Skeletal muscle tissue (tissue), 3 donors: ENCODE measurements at regions not wholly inside any gene's neighbourhood (a gene's known extent, or its start where the extent isn't known, plus 50 kb on each side); places are given as distances from the start of the nearest gene placed in this dataset.

Source experiments
- H3K27ac ChIP-seq: one replicate; pipeline ENCODE4 v1.7.0; 2013; ENCODE audit warnings: mild to moderate bottlenecking, low read depth, low read length, inconsistent platforms
- H3K27me3 ChIP-seq, 3 donors: one replicate each; pipeline ENCODE4 v1.7.0; 2013; ENCODE audit warnings: low read length in 3 of 3; ENCODE audit not compliant: control insufficient read depth in 3 of 3, insufficient read depth in 3 of 3
- H3K36me3 ChIP-seq, 3 donors: one replicate each; pipeline ENCODE4 v1.7.0; 2013; ENCODE audit warnings: low read length in 3 of 3; ENCODE audit not compliant: control insufficient read depth in 3 of 3, insufficient read depth in 3 of 3
- H3K4me1 ChIP-seq, 3 donors: one replicate each; pipeline ENCODE4 v1.7.0; 2013; ENCODE audit warnings: low read length in 3 of 3, mild to moderate bottlenecking in 3 of 3; ENCODE audit not compliant: control insufficient read depth in 3 of 3, insufficient read depth in 3 of 3
- H3K4me3 ChIP-seq, 3 donors: one replicate each; pipeline ENCODE4 v1.7.0; 2013; ENCODE audit warnings: low read length in 3 of 3
- H3K9ac ChIP-seq, 3 donors: one replicate each; pipeline ENCODE4 v1.7.0; 2013; ENCODE audit warnings: low read length in 3 of 3, mild to moderate bottlenecking in 3 of 3, moderate library complexity in 2 of 3, low read depth in 1 of 3
- H3K9me3 ChIP-seq, 3 donors: one replicate each; pipeline ENCODE4 v1.7.0; 2013; ENCODE audit warnings: low read length in 3 of 3; ENCODE audit not compliant: control insufficient read depth in 3 of 3
- donor health status: Osteomylitis.

DNA sequence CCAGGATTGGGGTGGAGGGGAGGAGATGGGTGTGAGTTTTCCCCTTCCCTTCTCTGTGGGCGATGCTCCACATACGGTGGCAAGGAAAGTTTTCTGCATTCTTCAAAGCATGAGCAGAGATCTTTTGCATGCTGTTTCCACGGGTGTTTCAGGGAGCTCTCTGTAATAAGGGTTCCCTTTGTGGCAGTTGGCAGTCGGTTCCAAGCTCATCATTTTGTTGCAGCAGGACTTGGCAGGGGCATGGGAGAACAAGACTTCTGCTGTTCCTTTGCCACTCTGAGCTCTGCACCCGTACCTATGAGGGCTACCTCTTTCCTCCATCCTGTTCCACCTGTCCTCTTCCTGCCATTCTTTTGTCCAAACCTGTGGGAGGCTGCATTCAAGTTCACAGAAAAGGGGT is 71.3 kb upstream of the SPRED2 start:
- Histone ChIP-seq H3K27ac (no peak overlapping the region), H3K27me3 (no peaks in the 10 kb centered on the region), H3K4me3 (no peak overlapping the region), H3K9me3 (no peaks in the 10 kb centered on the region), H3K9ac (no peak overlapping the region), H3K4me1 (no peaks in the 10 kb centered on the region), H3K36me3 (peaks cover 0 to 3% (median 0%) of the 10 kb centered on the region in 3 donors)

DNA sequence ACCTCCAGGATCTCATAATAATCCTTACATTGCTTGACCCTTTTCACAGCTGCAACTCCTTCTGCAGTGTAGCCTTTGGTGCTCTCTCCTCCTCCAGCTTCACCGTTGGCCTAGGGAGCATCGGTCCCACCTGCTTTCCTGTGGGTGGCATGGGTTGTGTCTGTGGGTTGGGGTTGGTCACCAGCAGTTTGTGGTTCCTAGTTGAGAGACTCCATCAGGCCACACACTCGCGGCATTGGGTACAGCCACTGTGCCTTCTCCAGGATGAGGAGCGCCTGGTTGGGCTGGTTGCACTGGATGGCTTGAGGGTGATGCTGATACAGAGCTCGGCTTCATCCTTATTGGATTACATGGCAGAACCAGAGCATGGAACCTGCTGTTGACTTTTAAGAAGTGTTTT is 69.4 kb upstream of the SPRED2 start:
- Histone ChIP-seq H3K27ac (no peak overlapping the region), H3K36me3 (peaks cover 0 to 3% (median 0%) of the 10 kb centered on the region in 3 donors), H3K4me3 (no peak overlapping the region), H3K9me3 (no peaks in the 10 kb centered on the region), H3K9ac (no peak overlapping the region), H3K4me1 (no peaks in the 10 kb centered on the region), H3K27me3 (no peaks in the 10 kb centered on the region)

DNA sequence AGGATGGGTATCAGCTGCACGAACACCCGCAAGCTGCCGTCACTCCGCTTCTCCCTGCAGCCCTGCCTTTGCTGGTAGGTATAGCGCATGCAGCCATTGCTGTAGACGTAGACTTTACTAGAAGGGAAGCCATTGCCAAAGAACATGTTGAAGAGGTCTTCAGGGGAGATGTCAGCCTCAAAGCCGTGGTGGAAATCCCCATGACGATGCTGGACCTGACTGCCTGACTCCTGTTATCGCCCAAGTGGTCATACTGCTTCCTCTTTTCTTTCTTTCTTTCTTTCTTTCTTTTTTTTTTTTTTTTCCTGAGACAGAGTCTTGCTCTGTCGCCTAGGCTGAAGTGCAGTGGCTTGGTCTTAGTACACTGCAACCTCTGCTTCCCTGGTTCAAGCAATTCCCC is 68.7 kb upstream of the SPRED2 start:
- Histone ChIP-seq H3K4me1 (no peaks in the 10 kb centered on the region), H3K36me3 (peaks cover 0 to 3% (median 0%) of the 10 kb centered on the region in 3 donors), H3K27me3 (no peaks in the 10 kb centered on the region), H3K9me3 (no peaks in the 10 kb centered on the region), H3K4me3 (no peak overlapping the region), H3K9ac (no peak overlapping the region), H3K27ac (no peak overlapping the region)

DNA sequence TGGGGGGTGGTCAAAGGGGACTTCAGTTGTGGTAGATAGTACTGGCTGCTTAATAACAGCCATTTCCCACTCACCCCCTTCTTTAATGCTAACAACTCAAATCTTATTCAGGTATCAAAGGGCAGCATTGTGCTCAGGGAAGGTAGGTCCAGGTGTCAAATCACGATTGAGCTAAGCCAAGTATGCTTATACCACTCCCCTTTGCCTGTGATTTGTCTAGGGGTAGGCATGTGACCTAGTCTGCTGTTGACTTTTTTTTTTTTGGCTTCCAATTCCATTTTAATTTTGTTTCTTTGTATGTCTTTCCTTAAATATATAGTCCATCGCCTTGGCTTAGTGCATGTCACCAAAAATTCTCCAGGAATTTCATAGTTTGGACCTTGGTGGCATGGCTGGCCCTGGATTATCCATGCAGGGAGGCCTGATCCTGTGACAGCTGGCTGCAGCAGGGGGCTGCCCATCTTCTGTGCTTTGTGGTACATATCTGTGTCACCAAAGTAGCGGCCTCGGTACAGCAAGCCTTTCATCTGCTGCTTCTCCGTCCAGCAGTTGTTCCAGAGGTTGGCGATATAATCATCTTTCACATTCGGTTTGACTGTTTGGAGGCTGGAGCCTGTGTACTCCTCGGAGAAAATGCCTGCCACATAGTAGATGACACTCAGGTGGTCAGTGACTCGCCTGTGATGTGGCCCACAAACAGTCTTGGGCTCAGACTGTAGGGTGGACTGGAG is 68.1 kb upstream of the SPRED2 start:
- no peaks in the 10 kb centered on the region for H3K9me3 ChIP-seq
- H3K27me3 ChIP-seq = no peaks in the 10 kb centered on the region
- H3K9ac ChIP-seq = no peak overlapping the region
- no peak overlapping the region for H3K4me3 ChIP-seq
- H3K4me1 ChIP-seq = no peaks in the 10 kb centered on the region
- peaks cover 0 to 3% (median 0%) of the 10 kb centered on the region in 3 donors for H3K36me3 ChIP-seq
- no peak overlapping the region for H3K27ac ChIP-seq

DNA sequence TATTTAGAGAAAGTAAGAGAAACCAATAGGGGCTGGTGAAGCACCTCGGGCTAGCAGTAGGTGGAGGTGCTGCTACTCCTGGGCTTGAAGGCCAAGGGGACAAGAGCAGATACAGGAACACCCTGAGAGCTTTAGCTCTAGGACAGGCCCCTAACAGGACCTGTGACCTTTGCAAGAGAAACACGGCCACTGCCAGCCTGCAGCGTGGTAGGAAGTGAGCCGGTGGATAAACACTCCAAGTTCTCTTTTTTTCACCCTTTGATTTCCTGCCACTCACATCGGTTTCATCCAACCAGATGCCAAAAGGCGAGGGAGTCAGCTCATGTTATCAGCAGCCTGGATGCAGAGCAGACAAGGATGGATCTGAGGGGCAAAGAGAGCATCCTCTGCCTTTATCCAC is 66.8 kb upstream of the SPRED2 start:
- Histone ChIP-seq H3K27ac (no peak overlapping the region), H3K9me3 (no peaks in the 10 kb centered on the region), H3K9ac (no peak overlapping the region), H3K36me3 (peaks cover 0 to 3% (median 0%) of the 10 kb centered on the region in 3 donors), H3K27me3 (no peaks in the 10 kb centered on the region), H3K4me3 (no peak overlapping the region), H3K4me1 (no peaks in the 10 kb centered on the region)

DNA sequence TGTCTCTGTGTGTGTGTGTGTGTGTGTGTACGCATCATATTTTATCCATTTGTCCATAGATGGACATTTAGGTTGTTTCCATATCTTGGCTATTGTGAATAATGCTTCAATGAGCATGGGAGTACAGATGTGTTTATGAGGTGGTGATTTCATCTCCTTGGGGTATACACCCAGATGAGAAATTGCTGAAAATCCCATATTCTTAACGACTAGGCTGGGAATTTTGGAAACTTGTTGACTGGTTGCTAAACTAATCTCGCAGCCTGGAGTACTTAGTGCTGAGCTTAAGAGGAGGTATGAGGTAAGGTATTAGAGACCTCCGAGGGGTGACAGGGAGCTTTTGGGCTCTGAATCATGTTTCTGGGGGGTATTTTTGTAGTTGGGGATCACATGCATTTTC is 66.0 kb upstream of the SPRED2 start:
- no peaks in the 10 kb centered on the region for H3K9me3 ChIP-seq
- no peak overlapping the region for H3K4me3 ChIP-seq
- H3K4me1 ChIP-seq = no peaks in the 10 kb centered on the region
- H3K36me3 ChIP-seq = peaks cover 0 to 3% (median 0%) of the 10 kb centered on the region in 3 donors
- H3K27me3 ChIP-seq = no peaks in the 10 kb centered on the region
- H3K27ac ChIP-seq = no peak overlapping the region
- H3K9ac ChIP-seq = no peak overlapping the region

DNA sequence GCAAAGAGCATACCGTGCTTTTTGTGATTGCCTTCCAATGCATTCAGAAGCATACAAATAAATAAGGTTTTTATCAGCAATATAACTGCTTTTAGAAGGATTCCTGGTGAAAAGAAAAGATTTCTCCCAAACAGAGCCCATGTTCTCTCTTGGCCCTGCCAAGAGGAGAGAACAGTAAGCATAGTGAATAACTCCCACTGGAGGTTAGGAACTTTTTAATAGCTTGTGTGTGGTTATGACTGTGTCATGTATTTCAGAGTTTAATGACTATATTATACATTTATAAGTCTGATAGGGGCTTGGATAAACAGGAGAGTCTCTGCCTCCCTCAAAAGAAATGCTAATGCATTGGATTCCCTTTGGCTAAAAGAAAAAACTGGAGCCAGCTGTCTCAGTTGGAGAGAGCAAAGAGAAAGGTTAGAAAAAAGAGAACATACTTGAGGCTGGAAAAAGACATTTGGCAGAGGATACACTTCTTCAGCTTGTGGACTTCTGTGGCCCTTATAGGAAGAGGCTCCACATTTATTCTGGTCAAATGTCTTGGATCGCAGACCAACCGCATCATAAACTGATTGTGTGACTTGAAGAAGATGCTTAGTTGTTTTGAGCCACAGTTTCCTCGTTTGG is 63.0 kb upstream of the SPRED2 start:
- Histone ChIP-seq H3K4me3 (no peak overlapping the region), H3K9ac (no peak overlapping the region), H3K4me1 (no peaks in the 10 kb centered on the region), H3K27me3 (no peaks in the 10 kb centered on the region), H3K36me3 (no peaks in the 10 kb centered on the region), H3K27ac (no peak overlapping the region), H3K9me3 (no peaks in the 10 kb centered on the region)

DNA sequence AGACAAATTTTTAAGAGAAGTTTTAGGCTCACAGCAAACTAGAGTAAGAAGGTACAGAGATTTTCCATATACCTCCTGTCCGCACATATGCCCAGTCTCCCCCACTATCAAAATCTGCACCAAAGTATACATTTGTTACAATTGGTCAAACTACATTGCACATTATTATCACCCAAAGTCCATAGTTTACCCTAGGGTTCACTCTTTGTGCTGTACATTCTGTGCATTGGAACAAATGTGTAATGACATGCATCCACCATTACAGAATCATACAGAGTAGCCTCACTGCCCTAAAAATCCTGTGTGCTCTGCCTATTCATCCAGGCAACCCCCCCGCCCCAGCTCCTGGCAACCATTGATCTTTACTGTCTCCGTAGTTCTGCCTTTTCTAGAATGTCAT is 61.7 kb upstream of the SPRED2 start:
- no peaks in the 10 kb centered on the region for H3K36me3 ChIP-seq
- H3K27ac ChIP-seq = no peak overlapping the region

DNA sequence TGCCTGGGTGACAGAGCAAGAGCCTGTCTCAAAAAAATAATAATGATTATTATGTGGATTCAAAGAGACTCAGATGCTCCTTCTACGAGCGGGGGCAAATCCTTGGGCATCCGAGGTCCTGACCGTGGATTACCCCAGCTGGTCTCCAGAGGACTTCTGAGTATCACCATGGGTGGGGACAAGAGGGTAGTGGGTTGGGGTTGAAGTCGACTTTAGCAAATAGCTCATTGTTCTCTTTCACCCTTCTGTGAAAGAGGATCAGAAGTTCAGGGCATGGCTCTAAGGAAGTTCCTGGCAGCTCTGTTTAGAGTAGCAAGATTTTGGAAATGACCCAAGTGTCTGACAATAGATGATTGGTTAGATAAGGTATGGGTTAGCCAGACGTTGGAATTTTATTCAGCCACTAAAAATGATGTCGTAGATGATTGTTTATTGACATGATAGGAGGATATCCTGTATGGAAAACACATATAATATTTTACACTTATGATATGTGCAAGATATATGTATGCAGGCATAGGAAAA is 59.0 kb upstream of the SPRED2 start:
- Histone ChIP-seq H3K4me1 (no peaks in the 10 kb centered on the region), H3K4me3 (no peak overlapping the region)

More for the DNA sequence above, 61.7 kb upstream of the SPRED2 start:
- H3K9ac ChIP-seq = no peak overlapping the region
- no peaks in the 10 kb centered on the region for H3K27me3 ChIP-seq
- H3K4me1 ChIP-seq = no peaks in the 10 kb centered on the region
- no peaks in the 10 kb centered on the region for H3K9me3 ChIP-seq
- no peak overlapping the region for H3K4me3 ChIP-seq

DNA sequence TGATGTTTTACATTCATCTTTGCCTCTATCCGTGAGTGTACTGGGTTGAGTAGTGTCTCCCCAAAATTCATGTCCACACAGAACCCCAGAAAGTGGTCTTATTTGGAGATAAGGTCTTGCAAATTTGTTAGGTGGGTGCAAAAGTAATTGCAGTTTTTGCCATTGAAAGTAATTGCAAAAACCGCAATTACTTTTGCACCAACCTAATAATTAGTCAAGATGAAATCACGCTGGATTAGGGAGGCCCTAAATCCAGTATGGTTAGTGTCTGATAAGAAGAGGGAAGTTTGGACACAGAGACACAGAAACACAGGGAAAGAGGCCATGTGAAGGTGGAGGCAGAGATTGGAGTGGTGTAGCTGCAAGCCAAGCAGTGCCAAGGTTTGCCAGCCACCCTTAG is 57.8 kb upstream of the SPRED2 start:
- Histone ChIP-seq H3K4me3 (no peak overlapping the region), H3K36me3 (no peaks in the 10 kb centered on the region), H3K27ac (no peak overlapping the region), H3K9ac (no peak overlapping the region), H3K27me3 (no peaks in the 10 kb centered on the region), H3K4me1 (no peaks in the 10 kb centered on the region), H3K9me3 (no peaks in the 10 kb centered on the region)

More for the DNA sequence above, 59.0 kb upstream of the SPRED2 start:
- Histone ChIP-seq H3K27me3 (no peaks in the 10 kb centered on the region), H3K9ac (no peak overlapping the region), H3K36me3 (no peaks in the 10 kb centered on the region), H3K27ac (no peak overlapping the region), H3K9me3 (no peaks in the 10 kb centered on the region)
